Urothelium cell line (cell line): ENCODE measurements at regions not wholly inside any gene's neighbourhood (a gene's known extent, or its start where the extent isn't known, plus 50 kb on each side); places are given as distances from the start of the nearest gene placed in this dataset.

Experiments
- DNase-seq: peaks from one replicate; pipeline ENCODE4 v3.0.0; 2011; ENCODE audit warnings: low spot score, mixed read lengths
- FAIRE-seq: peaks from 2 replicates; lab custom pipeline; 2011; peaks lifted over from hg19 to GRCh38; lab: Jason Lieb, UNC

DNA sequence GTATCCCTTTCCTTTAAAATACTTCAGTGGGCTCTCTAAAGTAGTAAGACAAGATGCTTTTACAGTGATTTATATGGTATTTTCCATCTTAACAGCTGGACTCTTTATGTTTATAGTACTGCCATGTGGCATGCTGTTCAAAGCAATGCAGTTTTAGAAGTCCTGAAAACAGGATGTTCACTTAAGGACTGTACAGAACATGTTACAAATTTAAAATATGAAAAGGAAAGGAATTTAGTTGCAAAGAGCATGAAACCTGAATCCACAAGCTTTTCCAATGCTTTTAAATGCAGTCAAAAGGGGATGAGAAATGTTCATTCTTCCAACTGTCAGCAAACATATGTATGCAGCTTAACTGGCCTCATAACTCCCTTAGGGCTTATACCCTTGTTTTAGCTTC lies 580.2 kb downstream of the EFNA5 start:
- FAIRE-seq = no peak
- DNase-seq = no peak

DNA sequence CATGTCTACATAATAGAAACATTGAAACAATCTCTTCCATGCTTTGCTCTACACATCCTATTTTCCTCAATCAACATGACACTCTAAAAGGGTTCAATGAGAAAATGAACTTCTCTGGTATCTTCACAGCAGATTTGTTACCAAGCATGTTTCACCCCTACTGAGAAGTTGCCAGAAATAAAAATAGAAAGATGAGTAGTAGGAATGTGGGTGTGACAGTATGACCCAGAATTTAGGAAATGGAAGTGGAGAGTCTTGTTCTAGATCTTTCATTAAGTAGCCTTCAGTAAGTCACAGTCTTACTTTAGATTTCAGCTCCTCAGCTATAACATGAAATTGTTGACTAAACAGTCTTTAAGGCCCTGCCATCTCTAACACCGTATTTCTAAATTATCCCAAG lies 581.8 kb downstream of the EFNA5 start:
- FAIRE-seq = no peak
- DNase-seq = no peak

DNA sequence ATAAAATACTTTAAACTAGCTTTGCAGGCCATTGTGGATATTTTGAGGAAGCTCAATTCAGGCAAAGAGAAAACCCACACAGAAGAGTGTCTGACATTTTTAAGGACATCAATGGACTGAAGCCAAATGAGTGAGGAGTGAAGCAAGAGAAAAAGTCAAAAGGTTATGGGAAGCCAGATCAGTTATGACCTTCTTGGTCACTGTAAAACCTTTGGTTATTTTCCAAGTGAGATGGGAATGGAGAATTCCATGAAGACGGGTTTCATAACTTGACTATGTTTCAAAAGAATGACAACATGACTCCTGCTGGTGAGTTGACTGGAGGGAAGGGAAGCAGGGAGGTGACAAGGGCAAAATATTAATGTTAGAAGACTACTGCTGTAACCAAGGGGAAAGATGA lies 585.2 kb downstream of the EFNA5 start:
- FAIRE-seq = no peak
- no peak for DNase-seq

DNA sequence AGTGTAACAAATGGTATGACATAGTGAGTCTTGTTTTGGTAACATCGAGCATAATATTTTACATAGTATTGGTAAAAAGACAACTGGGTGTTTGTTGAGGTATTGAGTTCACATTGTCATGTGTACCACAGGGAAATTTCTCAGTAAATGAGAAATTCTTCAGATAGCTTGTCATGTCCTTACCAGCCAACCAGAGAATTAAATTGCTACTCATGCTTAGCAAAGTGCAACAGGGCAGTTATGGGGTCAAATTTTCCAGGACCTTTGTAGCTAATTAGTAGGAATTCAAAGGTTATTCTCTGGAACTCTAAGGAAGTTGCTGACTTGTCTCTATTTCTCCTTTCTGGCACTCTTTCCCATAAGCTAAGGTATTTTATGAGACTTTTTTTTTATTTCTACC lies 595.7 kb downstream of the EFNA5 start:
- no peak for FAIRE-seq
- no peak for DNase-seq

DNA sequence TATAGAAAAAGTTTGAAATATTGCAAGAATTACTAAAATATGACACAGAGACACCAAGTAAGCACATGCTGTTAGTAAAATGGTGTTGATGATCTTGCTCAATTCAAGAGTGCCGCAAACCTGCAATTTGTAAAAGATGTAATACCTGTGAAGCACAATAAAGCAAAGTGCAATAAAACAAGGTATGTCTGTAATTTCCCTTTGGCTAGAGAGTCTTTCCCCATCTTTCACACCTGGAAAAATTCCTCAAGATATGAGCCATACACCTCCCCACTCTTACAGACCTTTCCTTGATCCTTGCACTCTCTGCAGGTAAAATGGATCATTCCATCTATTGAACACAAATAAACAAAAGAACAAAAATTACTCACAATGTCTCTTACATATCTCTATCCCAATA lies 597.8 kb downstream of the EFNA5 start:
- no peak for FAIRE-seq
- DNase-seq = no peak

DNA sequence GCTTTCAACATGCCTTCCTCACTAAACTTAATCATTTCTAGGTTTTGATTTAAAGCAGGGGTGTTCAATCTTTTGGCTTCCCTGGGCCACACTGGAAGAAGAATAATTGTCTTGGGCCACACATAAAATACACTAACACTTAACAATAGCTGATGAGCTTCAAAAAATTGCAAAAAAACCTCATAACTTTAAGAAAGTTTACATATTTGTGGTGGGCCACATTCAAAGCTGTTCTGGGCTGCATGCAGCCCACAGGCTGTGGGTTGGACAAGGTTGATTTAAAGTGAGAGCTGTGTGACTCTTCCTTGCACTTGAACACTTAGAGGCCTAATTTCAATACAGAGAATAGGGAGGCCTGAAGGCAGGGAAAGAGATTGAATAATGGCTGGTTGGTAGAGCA lies 598.3 kb downstream of the EFNA5 start:
- FAIRE-seq (no peak), DNase-seq (no peak)

DNA sequence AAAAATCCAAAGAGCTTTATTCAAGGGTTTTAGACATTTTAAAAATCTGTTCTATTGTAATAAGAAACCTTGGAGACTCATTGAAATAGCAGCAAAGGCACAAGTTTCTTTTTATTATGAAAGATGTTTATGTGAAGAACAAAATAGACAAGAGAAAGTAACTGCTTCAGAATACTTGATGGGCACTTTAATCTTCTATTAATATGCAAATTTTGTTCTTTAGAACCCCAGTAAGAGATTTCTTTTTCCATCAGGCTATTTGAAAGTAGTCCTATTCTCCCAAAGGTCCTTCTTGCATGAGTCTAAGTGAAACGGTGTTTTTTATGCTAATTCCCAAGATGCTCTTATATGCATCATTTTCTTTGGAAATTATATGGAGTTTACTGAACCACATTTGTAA lies 602.0 kb downstream of the EFNA5 start:
- DNase-seq (no peak), FAIRE-seq (no peak)

DNA sequence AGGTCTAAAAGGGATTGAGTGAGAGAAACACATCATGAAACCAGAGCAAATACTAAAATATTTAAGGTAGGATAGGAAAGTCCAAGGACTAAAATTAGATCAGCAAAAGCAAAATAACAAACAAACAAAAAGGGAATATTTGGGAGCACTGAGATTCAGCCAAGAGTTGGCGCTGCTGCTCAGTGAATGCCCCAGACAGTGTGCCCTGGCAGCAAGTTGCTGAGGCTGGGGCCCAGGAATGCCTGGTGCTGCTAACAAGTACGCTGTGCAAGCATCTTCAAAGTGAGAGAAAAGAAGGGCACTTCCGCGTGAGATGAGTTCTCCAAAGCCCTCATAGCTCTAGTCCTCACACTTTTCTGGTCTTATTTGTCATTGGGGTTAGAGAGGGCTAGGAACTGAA lies 603.3 kb downstream of the EFNA5 start:
- FAIRE-seq (no peak), DNase-seq (no peak)

DNA sequence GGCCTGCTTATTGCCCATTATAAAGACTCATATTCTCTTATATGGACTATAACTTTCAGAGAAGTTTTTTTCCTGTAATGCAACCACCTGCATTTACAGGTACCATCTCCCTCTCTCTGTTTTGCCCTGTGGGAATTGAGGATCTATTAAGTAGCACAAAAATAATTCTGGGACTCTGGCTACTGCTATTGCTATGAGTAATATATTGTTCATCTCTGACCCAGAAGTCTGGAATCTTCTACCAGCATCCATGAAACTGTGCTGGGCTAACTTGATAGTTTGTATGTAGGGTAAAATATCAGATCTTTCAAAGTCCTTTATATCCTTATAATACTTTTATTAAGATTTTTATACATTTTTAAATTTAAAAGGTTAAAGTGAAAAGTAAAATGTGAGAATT lies 607.2 kb downstream of the EFNA5 start:
- FAIRE-seq (no peak), DNase-seq (no peak)

DNA sequence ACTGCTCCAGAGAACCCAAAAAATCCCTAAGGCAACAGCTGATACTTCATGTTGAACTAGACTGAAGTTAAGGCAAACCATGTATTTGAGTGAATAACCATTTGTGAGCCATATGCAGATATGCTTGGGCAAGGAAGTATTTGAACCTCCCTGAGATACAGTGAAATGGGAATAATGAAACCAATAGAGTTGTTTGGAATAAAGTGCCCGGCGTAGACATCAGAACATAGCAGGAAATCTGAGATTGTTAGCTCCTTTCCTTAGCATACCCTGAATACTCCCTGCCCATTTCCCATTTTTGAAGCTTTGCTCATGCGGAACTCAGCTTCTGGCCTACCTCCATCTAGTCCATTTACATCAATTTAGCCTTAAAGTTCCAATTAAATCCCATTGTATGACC lies 611.9 kb downstream of the EFNA5 start:
- DNase-seq (no peak), FAIRE-seq (no peak)

DNA sequence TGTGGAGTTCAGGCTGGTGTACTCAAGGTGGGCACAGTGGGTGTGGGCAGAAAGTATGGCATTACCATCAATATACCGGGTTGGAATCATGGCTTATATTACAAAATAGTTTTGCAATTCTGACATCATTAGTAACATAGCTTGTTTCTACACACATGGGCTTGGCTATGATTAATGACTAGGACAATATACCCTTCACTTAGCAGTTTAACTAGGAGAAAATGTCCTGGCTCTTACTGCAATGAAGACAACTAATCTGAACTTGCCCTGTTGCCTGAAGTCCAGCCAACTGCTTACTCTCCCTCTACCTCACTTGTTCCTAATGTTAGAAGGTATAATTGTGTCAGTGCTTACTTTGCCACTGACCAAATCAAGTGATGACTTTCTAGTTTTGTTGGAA lies 612.5 kb downstream of the EFNA5 start:
- FAIRE-seq (no peak), DNase-seq (no peak)

DNA sequence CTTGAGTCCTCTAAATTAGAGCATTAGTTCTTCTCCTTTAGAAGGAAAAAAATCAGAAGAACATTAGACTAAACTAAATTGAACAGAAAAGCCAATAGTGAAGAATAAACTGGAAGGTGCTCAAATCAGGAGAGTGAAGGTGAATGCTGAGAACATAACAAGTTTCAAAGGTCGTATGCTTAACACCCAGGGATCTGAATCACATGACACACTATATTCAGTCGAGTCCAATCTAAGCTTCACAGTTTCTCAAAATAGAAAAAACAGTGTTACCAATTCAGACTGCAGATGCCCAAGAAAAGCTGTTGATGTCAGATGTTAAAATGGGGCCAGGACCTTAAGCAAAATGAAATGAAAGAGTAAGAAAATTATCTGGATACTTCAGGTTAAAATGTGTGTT lies 614.5 kb downstream of the EFNA5 start:
- no peak for FAIRE-seq

DNA sequence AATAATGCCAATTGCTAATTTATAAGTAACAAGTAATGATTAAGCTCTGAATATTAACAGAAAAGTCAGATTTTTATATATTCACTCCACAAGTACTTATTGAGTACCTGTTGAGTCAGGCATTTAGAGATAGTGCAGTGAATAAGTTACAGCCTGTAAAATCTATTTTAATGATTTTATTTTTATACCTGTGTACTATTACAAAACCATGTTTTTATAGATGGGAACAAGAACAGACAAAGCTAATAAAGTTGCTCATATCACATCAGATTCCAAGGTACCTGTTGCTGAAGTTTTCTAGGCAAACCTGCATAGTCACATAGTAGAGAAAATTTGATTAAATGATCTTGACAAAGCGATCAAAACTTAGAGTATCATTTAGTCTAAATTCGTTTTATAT lies 623.7 kb downstream of the EFNA5 start:
- DNase-seq = no peak
- no peak for FAIRE-seq

More for the DNA sequence above, 614.5 kb downstream of the EFNA5 start:
- DNase-seq = no peak

DNA sequence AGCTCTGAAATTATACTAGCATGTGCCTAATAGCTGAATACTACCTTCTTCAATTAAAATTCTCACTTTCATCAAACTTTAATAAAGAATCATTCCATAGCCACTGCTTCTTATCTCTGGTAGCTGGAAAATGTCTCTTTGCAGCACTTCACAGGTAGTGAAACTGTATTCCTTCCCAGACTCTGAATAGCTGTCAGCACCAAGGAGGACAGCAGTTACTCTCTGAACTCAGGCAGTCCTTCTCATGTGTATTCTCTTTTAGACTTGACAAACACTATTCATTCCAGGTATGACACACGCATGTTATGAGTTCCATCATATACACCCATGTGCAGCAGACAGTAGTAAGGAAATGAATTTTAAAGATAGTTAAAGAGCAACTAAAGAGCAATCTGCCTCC lies 627.1 kb downstream of the EFNA5 start:
- no peak for FAIRE-seq
- DNase-seq = no peak

DNA sequence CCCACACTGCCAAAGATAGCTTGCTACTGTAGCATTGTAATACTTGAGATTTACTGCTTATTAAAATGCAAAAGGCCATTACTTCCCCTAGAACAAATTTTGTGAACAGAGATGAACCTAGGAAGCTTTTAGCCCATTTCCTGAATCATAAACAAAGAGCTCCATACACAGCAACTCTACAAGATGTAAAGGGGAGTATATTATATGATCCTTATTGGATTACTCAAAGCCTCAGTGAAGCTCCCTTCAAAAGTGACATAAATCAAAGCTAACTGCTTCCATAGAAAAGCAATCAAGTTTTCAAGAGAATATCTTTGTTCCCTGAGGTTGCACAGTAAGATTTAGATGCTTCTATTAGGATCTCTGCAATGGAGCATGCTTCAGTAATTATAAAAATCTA lies 629.8 kb downstream of the EFNA5 start:
- DNase-seq (no peak), FAIRE-seq (no peak)

DNA sequence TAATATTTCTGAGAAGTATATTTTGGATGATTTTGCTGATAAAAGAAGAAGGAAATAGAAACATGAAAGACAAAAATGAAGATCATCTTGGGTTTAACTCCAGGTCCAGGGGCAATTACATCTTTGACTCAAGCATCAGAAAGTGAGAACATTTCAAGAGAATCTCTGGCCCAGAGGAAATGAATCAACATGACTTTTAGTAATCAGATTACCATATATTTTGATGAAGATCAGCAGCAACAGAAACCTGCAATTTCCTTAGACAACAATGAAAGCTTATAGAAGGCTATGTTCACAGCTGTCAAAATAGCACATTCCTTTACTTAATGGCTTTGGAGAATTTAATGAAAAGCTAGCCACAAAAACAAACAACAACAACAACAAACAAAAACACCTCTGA lies 638.1 kb downstream of the EFNA5 start:
- FAIRE-seq = no peak
- no peak for DNase-seq

DNA sequence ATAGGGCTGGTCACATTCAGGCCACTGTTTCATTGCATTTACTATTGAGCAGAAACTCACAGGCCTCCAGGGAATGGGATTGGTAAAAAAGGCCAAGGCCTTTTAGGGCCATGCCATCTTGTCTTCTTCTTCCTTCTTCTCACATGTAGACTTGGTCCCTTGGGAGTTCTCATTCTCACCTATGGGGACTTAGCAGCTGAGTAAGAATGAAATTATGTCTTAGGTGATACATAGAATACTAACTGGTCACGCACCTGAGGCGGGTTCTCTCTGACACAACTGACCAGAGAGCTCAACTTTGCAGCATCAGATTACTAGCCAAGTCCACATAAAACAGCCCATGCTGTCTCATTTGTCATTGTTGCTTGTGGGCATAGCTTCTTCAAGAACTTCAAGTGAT lies 641.8 kb downstream of the EFNA5 start:
- FAIRE-seq (no peak), DNase-seq (no peak)

DNA sequence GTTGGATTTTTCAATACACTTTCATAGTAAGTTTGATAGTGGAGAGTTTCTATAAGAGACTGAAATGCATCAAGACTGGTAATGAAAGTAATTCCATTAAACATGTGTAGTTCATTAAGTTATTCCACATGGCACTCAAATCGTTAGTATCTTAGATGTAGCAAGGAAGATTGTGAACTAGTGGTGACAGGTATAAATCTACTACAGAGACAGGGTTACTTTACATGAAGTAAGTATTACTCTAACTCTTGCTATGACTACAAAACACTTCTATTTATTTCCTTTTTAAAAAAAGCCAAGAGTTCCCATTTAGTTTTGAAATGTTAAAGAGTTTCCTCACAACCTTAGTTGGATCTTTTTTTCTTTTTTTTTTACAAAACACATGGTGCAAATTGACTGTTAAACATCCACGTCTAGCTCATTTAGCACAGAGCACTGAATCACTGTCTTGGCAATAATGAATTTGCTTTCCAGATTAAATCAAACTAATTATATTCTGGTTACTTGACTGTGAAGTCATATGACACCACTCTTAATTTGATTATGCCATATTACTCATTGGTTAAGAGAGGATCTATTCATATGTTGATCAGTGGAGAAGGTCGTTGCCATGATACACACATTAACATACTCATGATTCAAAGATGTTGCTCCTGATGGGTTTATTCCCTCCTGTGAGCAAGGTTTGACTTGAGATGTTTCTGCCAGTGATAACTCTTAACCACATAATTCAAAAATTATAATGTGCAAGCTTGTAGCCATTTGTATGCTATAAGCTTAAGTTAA lies 644.8 kb downstream of the EFNA5 start:
- no peak for FAIRE-seq
- no peak for DNase-seq

DNA sequence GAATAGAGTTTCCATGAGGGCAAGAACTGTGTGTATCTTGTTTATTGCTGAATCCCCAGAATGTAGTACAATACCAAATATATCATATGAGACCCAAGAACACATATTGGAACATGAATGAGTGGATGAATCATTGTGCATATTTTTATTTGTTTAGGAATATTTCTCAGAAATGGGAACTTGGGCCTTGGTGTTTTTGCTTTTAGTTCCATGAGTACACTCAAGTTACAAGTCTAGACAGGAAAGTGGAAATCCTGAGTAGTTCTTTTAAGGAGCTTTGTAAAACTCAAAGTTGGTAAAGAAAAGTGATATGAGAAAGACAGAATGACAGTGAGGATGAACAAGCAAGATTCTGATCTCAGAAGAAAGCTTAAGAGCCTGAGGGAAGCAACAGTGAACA lies 647.0 kb downstream of the EFNA5 start:
- FAIRE-seq (no peak), DNase-seq (no peak)

DNA sequence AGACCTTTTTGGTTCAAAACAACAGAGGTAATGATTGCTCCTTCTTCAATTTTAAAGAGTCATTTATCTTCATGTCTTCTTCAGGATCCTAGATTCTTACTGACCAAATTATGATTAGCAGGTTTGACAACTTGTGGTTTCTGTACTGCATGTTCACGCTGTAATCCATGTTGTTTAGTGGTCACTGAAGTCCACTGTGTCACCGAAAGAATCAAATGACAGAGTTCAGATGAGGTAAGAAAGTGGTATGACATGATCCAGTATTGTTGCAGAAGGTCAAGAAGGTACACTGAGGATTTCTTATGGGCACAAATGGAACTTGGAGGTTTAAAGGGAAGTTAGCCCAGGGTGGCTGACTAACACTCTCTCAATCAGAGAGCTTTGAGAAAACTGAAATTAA lies 649.2 kb downstream of the EFNA5 start:
- no peak for DNase-seq
- no peak for FAIRE-seq

DNA sequence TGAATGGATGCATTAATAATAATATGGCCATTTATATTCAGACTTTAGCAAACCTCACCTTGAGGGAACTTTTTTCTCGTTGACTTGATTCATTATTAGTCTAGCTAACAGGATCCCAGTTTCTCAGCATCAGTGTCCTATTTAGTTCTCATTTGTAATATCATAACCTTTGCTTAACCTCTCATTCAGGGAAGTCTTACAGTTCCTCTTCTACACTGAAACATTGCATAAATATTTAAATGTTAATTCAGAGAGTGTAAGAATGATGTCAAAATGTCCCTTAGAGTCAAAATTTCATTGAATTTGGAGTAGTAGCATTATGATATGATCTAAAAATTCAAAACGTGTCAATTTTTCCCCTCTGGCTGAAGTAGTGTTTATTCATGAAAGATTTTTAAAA lies 650.1 kb downstream of the EFNA5 start:
- DNase-seq (no peak), FAIRE-seq (no peak)

DNA sequence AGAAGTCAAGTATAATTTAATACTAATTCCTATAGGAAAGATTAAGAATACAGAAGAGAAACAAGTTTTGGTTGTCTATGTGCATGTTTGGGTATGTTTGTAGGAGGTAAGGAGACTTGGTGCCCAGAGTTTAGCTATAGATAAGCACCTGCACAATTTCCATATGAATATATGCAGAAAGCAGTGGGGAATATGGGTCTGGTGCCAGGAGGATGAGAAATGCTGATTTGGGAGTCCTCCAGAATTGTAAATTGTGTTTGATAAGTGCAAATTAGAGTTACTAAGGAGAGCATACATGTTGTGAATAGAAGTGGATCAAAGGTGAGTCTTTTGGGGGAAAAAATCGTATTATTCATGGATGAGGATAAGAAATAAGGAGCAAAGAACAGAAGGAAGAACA lies 653.1 kb downstream of the EFNA5 start:
- no peak for FAIRE-seq
- no peak for DNase-seq

DNA sequence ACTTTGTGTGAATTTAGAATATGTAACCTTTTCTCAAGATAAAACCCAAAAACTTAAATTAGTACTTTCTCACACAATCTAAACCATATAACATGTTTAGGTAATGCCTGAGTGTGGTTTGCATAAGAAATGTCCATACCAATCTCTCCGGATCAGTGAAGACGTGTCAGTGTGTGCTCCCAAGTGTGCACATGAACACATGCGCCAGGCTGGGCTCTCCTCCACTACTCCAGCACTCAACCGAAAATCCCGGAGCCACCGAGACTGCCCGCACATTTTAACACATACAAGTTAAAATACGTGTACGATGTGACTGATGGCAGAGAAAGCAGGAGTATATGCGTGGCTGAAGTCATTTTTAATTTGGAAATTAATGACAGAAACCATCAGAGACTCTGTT lies 658.4 kb downstream of the EFNA5 start:
- FAIRE-seq = no peak

More for the DNA sequence above, 658.4 kb downstream of the EFNA5 start:
- DNase-seq = no peak
